ENCODE measurements at regions not wholly inside any gene's neighbourhood (a gene's known extent, or its start where the extent isn't known, plus 50 kb on each side); places are given as distances from the start of the nearest gene placed in this dataset.

DNA sequence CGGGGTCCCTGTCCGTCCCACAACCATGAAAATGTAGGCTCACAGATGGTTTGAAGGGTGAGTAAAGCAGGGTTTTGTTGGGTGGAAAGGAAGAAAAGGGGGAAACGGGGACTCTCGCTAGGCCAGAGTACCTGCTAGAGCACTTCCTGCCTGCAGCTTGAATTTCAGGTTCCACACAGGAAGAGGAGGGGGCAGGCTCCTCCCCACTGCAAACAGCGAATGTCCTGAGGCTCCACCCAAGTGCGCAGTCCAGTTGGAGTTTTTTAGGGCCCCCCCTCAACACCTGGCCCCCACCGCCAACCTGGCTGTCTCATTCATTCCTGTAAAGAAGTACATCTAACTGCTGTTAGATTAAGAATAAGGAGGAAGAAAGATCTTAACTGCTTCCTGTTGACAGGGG, 414.7 kb downstream of the SH2D4B start (continued):
- TF ChIP-seq EP300 (IDR thresholded peaks at IDR 0.05; ENCODE audit: borderline replicate concordance in 1 of 2, low read depth in 2 of 2, low read length in 2 of 2) (no peak), BCL11A (IDR thresholded peaks at IDR 0.05; ENCODE audit: low read depth in 2 of 2, low read length in 2 of 2) (no peak), JUN (IDR thresholded peaks at IDR 0.05; ENCODE audit: low read depth, low read length) (no peak)
